Activated CD8-positive, alpha-beta memory T cell treated with anti-CD3 and anti-CD28 coated beads for 36 hours (primary cell): ENCODE measurements at regions not wholly inside any gene's neighbourhood (a gene's known extent, or its start where the extent isn't known, plus 50 kb on each side); places are given as distances from the start of the nearest gene placed in this dataset.

ENCODE experiments used
- CTCF ChIA-PET: fragments of 350-600 bp; sonication (Branson Sonifier 250); formaldehyde crosslinking; loops from one replicate; lab custom pipeline; 2021; ENCODE audit warnings: antibody characterized with exemption; lab: Charles Lee
- POLR2A ChIA-PET: fragments of 350-600 bp; sonication (Branson Sonifier 250); formaldehyde crosslinking; loops from one replicate; lab custom pipeline; 2021; ENCODE audit warnings: antibody characterized with exemption; lab: Charles Lee

GRCh38 chr5:6831678-6832671 lies 118.7 kb downstream of the TENT4A start:
- CTCF ChIA-PET = no interaction called here

GRCh38 chr5:6832994-6833393 lies 119.8 kb downstream of the TENT4A start:
- CTCF ChIA-PET = no interaction called here

More at GRCh38 chr5:6831678-6832671, 118.7 kb downstream of the TENT4A start:
- POLR2A ChIA-PET = no interaction called here

GRCh38 chr5:6833406-6833805 lies 120.2 kb downstream of the TENT4A start:
- ChIA-PET CTCF (no interaction called here), POLR2A (no interaction called here)

More at GRCh38 chr5:6832994-6833393, 119.8 kb downstream of the TENT4A start:
- POLR2A ChIA-PET = no interaction called here

DNA sequence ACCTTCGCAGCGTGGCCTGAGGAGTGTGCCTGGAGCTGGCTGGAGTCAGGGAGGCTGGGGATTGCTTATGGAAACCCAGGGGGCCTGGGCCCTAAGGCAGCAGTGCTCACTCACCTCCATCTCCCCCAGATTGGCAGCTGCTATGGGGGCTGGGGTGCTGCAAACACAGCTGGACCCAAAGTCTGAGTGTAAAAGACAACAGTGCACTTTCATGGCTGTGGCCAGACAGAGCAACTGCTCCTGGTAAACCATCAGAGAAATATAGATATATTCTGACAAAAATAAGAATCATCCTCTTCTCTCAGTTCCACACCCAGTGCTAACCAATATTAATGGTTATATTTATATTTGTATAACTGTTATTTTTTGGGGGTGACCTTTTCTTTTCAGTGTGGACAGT lies 123.9 kb downstream of the TENT4A start:
- POLR2A ChIA-PET = no interaction called here
- CTCF ChIA-PET = no interaction called here

DNA sequence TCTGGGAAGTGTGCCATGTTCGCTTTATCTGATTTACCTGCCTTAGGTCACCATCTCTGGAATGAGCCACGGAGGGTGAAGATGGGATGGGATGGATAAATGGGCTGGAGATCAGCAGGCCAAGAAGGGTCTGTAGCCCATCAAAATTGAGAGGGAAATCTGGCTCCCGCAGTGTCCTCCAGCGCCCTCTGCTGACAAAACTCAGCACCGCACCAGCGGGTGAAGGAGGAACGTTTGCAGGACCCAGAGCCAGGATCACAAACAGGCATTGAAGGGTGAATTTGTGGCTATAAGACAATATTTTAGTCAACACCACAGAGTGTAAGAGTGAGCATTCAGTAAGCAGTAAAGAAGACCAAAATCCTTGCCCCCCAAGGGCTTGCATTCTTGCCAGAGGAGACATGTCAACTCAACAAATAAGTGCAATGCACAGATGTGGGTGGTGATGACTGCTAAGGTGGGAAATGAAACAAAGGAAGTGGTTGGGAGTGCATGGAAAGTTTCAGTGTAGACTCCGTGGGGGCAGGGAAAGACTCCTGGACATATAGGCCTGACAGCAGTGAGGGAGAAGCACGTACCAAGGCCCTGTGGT lies 124.4 kb downstream of the TENT4A start:
- ChIA-PET POLR2A (no interaction called here), CTCF (no interaction called here)

DNA sequence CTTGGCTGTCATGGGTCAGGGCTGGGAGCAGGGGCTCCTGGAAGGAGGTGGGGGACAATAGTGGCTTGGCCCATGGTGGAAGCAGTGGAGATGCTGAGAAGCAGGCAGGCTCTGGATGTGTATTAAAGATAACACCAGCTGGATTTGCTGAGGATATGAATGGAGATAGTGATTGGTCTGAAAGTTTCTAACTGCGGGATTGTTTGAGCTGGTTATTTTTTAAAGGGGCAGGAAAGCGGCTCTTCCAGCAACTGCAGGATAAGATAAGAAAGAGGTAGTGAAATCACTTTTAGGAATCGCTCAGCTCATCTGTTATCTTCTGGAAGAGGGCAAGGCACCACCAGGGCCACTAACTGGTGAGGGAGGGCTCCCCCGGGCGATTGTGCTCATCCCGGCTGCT lies 125.5 kb downstream of the TENT4A start:
- CTCF ChIA-PET = no interaction called here
- POLR2A ChIA-PET = no interaction called here

GRCh38 chr5:6840136-6840793 lies 127.0 kb downstream of the TENT4A start:
- POLR2A ChIA-PET = no interaction called here
- CTCF ChIA-PET = no interaction called here

DNA sequence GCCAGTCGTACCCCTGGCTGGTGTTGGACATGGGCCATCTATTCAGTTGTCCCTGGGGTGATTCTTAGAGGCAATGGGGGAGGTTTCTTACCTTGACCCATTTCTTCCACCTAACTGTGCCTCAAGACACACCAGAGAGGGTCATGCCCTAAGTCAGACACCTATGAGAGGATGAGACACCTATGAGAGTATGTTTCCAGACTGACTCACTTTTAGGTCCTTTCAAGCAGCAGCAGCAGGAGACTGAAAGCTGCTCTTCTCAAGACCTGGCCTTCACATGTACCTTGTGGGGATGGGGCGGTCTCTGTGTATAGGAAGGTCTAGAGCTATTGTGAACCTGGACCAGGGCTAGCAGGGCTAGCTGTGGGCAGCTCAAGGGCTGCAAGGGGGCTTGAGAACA lies 130.1 kb downstream of the TENT4A start:
- CTCF ChIA-PET = no interaction called here
- POLR2A ChIA-PET = no interaction called here

GRCh38 chr5:6843821-6844220 lies 130.6 kb downstream of the TENT4A start:
- ChIA-PET CTCF (no interaction called here), POLR2A (no interaction called here)

DNA sequence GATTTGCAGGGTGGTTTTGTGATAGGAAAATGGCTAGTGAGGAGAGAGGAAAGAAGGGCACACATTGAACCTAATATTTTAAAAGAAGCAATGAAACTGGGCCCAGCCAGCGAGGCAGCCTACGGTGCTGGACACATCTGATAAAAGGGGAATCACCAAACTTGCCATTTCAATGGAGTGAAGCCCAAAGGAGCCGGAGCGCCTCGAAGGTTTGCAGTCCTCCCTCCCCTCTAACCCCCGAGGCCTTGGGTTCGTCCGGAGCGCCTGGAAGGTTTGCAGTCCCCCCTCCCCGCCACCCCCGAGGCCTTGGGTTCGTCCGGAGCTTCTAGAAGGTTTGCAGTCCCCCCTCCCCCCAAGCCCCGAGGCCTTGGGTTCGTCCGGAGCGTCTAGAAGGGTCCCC lies 132.6 kb downstream of the TENT4A start:
- CTCF ChIA-PET = no interaction called here
- POLR2A ChIA-PET = no interaction called here

- ChIA-PET CTCF (no interaction called here), POLR2A (no interaction called here)
Observed at GRCh38 chr5:6847870-6848269, 134.6 kb downstream of the TENT4A start.

DNA sequence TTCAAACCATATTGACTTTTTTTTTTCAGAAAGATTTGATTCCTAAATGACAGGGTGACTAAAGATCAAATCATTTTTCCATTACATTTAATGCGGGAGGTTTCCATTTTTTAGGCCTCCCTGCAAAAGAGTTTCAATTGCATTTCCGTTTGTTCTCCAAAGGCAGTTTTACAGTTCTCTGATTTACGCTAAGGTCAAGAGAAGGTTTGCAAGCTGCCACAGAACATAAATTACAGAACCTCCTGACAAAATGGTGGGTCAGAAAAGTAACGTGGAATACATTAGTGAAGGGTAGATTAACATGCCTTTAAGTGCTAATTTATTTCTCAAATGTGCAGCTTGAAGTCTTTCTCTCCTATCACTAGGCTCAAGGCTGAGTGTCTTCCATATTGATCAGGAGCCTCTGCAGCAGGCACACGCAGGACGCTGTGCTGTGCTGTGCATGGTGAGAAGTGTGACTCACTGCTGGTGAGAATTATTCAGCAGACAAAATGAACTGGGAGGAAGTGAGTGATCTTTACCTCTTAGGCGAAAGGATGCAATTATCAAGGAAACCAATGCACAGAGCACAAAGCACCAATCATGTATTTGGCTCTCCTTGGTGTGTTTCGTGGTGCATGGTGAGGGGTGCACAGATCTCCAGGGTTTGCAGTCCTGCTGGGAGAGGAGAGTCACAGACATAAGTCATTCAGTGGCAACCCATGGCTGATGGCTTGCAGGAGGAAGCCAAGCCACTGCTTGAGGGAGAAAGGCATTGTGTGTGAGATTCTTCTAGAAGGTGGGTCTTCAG lies 136.3 kb downstream of the TENT4A start:
- POLR2A ChIA-PET = no interaction called here
- CTCF ChIA-PET = no interaction called here

GRCh38 chr5:6850106-6850432 lies 136.8 kb downstream of the TENT4A start:
- POLR2A ChIA-PET = no interaction called here
- CTCF ChIA-PET = no interaction called here

DNA sequence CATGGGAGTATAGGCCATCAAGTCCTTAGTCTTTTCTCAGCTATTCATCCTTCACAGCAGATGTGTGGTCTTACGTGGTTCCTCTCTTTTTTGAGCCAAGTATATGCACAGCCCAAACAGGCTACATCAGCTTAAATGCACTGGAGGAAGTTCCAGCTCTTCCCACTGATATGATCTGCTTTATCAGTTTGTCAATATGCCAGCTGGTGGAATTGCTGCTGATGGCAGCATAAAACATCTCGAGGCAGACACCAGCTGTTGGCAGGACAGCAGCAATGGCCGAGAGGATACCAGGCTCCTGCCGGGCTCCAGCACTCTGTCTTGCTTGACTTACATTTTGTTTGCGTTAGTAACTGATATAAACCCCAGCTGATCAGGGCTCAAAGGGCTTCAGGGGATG lies 143.4 kb downstream of the TENT4A start:
- CTCF ChIA-PET = no interaction called here
- POLR2A ChIA-PET = no interaction called here

DNA sequence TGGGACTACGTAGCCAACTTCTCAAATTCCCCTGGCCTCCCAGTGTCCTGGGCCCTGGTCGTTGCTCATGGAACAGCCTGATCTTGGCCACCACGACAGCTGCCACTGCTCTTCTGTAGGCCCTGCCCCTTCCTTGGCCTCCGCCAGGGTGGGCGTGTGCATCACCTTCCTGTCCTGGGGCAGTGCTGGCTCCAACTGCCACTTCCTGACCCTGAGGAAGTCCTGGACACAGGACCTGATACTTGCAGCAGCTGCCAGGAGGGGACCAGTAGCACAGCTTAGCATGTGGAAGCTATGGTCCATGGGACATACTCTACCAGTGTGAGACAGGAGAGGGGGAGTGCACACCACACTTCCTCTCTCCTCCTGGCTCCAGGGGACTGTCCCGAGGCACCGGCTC lies 145.2 kb downstream of the TENT4A start:
- CTCF ChIA-PET = no interaction called here
- POLR2A ChIA-PET = no interaction called here

DNA sequence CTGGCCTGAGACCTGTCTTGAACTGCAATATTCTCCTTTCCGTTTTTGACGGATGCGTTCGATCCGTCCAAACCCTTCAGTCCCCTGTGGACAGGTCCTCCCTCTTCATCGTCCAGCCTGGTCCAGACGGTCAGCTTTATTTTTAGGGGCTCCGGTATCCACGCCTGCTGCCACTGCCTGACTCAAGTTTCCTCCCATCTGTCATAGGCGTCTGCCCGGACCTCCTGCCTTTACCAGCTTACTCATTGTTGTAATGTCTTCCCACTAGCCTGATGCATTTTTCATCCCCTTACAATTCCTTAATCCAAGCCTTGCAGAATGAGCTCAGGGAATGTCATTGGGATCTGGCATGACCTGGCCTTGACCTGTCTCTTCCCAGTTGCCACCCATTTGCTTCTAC lies 145.8 kb downstream of the TENT4A start:
- CTCF ChIA-PET = no interaction called here

GRCh38 chr5:6859951-6860638 lies 146.9 kb downstream of the TENT4A start:
- POLR2A ChIA-PET = no interaction called here

More for the DNA sequence above, 145.8 kb downstream of the TENT4A start:
- POLR2A ChIA-PET = no interaction called here

GRCh38 chr5:6861036-6861435 lies 147.8 kb downstream of the TENT4A start:
- POLR2A ChIA-PET = no interaction called here
- CTCF ChIA-PET = no interaction called here

More at GRCh38 chr5:6859951-6860638, 146.9 kb downstream of the TENT4A start:
- CTCF ChIA-PET = no interaction called here

DNA sequence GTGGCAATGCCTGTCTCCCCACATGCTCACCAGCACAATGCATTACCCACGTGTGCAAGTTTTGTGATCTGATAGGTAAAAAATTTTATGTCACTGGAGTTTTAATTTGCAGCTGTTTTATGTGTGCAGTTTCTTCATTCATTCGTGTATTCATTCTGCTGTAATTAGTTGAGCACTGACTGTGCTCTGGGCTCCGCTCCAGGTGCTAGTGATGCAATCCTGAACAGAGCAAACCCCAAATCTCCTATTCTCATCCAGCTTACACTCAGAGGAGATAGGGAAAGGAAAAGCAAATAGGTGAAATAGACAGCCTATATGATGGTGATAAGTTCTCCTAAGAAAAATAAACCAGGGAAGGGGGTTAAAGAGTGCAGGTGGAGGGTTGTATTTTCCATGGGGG lies 148.4 kb downstream of the TENT4A start:
- CTCF ChIA-PET = no interaction called here
- POLR2A ChIA-PET = no interaction called here
